RWPE1 (cell line): ENCODE measurements at regions not wholly inside any gene's neighbourhood (a gene's known extent, or its start where the extent isn't known, plus 50 kb on each side); places are given as distances from the start of the nearest gene placed in this dataset.

Experiments
- CTCF ChIA-PET: fragments of 350-600 bp; sonication (Branson Sonifier 250); formaldehyde crosslinking; extraction: SDS; loops from one replicate; lab custom pipeline; 2021; lab: Yijun Ruan, JAX
- POLR2A ChIA-PET: fragments of 400-600 bp; formaldehyde crosslinking; extraction: SDS; loops from one replicate; lab custom pipeline; 2020; ENCODE audit warnings: antibody characterized with exemption; ENCODE audit not compliant: low non-redundant PET; lab: Yijun Ruan, JAX
- DNase-seq: peaks from one replicate; pipeline ENCODE4 v3.0.0; 2012; ENCODE audit warnings: low spot score
- H3K27ac ChIP-seq: fragments of 450-650 bp; 2 replicates; pipeline ENCODE4 v1.5.1; 2017
- CTCF ChIP-seq: fragments of 450-650 bp; conservative IDR thresholded peaks from 2 replicates; pipeline ENCODE4 v1.5.1; 2017; ENCODE audit warnings: low read depth, mild to moderate bottlenecking

- TF ChIP-seq CTCF, result no peak
- no peak for DNase-seq
- ChIA-PET POLR2A (no interaction called here), CTCF (no interaction called here)
- H3K27ac ChIP-seq, result no peak overlapping the region
Observed at GRCh38 chr16:75794426-75794825, 68.1 kb upstream of the CPHXL start.

GRCh38 chr16:75798714-75799113 is 72.4 kb upstream of the CPHXL start:
- no peak for DNase-seq
- TF ChIP-seq CTCF, result no peak
- ChIA-PET POLR2A (no interaction called here), CTCF (interaction anchor here (0.7 to 0.9 kb wide), 2 partner anchors 727 to 1372 kb away, joined by 3 to 4 read pairs; no protein-coding TSS in a partner anchor)
- no peak overlapping the region for H3K27ac ChIP-seq

- ChIA-PET CTCF (interaction anchor here (0.5 to 0.9 kb wide), 10 partner anchors 16 to 1371 kb away, joined by 3 to 5 read pairs (median 3); no protein-coding TSS in a partner anchor), POLR2A (interaction anchor here (0.8 kb wide), 1 partner anchor 175 kb away, joined by 3 read pairs; no protein-coding TSS in a partner anchor)
- no peak overlapping the region for H3K27ac ChIP-seq
- TF ChIP-seq CTCF, result peak; percentile 33
- no peak for DNase-seq
Observed at GRCh38 chr16:75801307-75801706, 75.0 kb upstream of the CPHXL start.

GRCh38 chr16:75803753-75804152 is 77.5 kb upstream of the CPHXL start:
- H3K27ac ChIP-seq, result no peak overlapping the region
- CTCF ChIA-PET, result no interaction called here
- DNase-seq, result no peak
- POLR2A ChIA-PET, result no interaction called here
- no peak for TF ChIP-seq CTCF

- TF ChIP-seq CTCF, result no peak
- no peak for DNase-seq
- H3K27ac ChIP-seq, result no peak overlapping the region
- POLR2A ChIA-PET, result no interaction called here
- CTCF ChIA-PET, result no interaction called here
Observed at GRCh38 chr16:75804368-75804767, 78.1 kb upstream of the CPHXL start.

- CTCF ChIA-PET, result no interaction called here
- TF ChIP-seq CTCF, result no peak
Observed at GRCh38 chr16:75805946-75806345, 79.7 kb upstream of the CPHXL start.

More at GRCh38 chr16:75805946-75806345, 79.7 kb upstream of the CPHXL start:
- no peak for DNase-seq
- POLR2A ChIA-PET, result no interaction called here
- no peak overlapping the region for H3K27ac ChIP-seq
